ENCODE measurements at regions not wholly inside any gene's neighbourhood (a gene's known extent, or its start where the extent isn't known, plus 50 kb on each side); places are given as distances from the start of the nearest gene placed in this dataset.

GRCh38 chr2:220036431-220036830, 409.0 kb downstream of the SLC4A3 start:
- ChIA-PET CTCF (no interaction called here), POLR2A (no interaction called here)
- H3K4me3 ChIP-seq (ENCODE audit: low read depth, low read length) = no peak overlapping the region
- no peaks in the 10 kb centered on the region for H3K36me3 ChIP-seq (ENCODE audit: control insufficient read depth, insufficient read depth, low read length)
- no peak for DNase-seq (ENCODE audit: low read depth)
- no peak for TF ChIP-seq CTCF (IDR thresholded peaks at IDR 0.05; ENCODE audit: insufficient read depth, low read depth, low read length)
- H3K27me3 ChIP-seq (ENCODE audit: control insufficient read depth, insufficient read depth, low read length) = no peaks in the 10 kb centered on the region

GRCh38 chr2:220040346-220040745, 412.9 kb downstream of the SLC4A3 start:
- no peak for DNase-seq (ENCODE audit: low read depth)
- POLR2A ChIA-PET = no interaction called here
- no peaks in the 10 kb centered on the region for H3K27me3 ChIP-seq (ENCODE audit: control insufficient read depth, insufficient read depth, low read length)
- H3K4me3 ChIP-seq (ENCODE audit: low read depth, low read length) = no peak overlapping the region
- CTCF ChIA-PET = interaction anchor here (0.6 to 1.3 kb wide), 4 partner anchors 26 to 1534 kb away, joined by 3 to 4 read pairs (median 3); no protein-coding TSS in a partner anchor
- TF ChIP-seq CTCF (IDR thresholded peaks at IDR 0.05; ENCODE audit: insufficient read depth, low read depth, low read length) = no peak
- H3K36me3 ChIP-seq (ENCODE audit: control insufficient read depth, insufficient read depth, low read length) = no peaks in the 10 kb centered on the region

- H3K36me3 ChIP-seq (ENCODE audit: control insufficient read depth, insufficient read depth, low read length) = no peaks in the 10 kb centered on the region
- TF ChIP-seq CTCF (IDR thresholded peaks at IDR 0.05; ENCODE audit: insufficient read depth, low read depth, low read length) = no peak
- H3K27me3 ChIP-seq (ENCODE audit: control insufficient read depth, insufficient read depth, low read length) = no peaks in the 10 kb centered on the region
- ChIA-PET CTCF (no interaction called here), POLR2A (no interaction called here)
- DNase-seq (ENCODE audit: low read depth) = no peak
- no peak overlapping the region for H3K4me3 ChIP-seq (ENCODE audit: low read depth, low read length)
These were observed 414.0 kb downstream of the SLC4A3 start for GRCh38 chr2:220041447-220041846.

GRCh38 chr2:220043155-220043989, 415.9 kb downstream of the SLC4A3 start:
- no peak for DNase-seq (ENCODE audit: low read depth)
- Histone ChIP-seq H3K36me3 (ENCODE audit: control insufficient read depth, insufficient read depth, low read length) (no peaks in the 10 kb centered on the region), H3K27me3 (ENCODE audit: control insufficient read depth, insufficient read depth, low read length) (no peaks in the 10 kb centered on the region), H3K4me3 (ENCODE audit: low read depth, low read length) (no peak overlapping the region)
- POLR2A ChIA-PET = interaction anchor here (0.6 kb wide), 1 partner anchor 62 kb away, joined by 3 read pairs; no protein-coding TSS in a partner anchor
- TF ChIP-seq CTCF (IDR thresholded peaks at IDR 0.05; ENCODE audit: insufficient read depth, low read depth, low read length) = no peak
- CTCF ChIA-PET = no interaction called here

DNA sequence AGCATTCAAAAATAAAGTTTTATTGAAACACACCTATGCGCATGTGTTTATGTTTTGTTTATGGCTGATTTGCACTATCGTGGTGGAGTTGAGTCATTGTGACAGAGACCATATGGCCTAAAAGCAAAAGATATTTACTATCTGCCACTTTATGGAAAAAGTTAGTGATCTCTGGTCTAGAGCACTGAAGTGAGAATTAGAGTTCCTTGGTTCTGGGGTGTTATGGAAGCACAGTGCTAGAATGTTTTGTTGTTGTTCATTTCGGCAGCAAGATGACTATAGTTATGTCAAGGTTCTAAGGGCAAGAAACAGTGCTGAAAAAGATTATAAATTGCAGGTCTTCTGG, 416.5 kb downstream of the SLC4A3 start:
- ChIA-PET POLR2A (interaction anchor here (0.6 kb wide), 1 partner anchor 63 kb away, joined by 3 read pairs; no protein-coding TSS in a partner anchor), CTCF (no interaction called here)
- no peaks in the 10 kb centered on the region for H3K36me3 ChIP-seq (ENCODE audit: control insufficient read depth, insufficient read depth, low read length)
- H3K27me3 ChIP-seq (ENCODE audit: control insufficient read depth, insufficient read depth, low read length) = no peaks in the 10 kb centered on the region
- no peak for DNase-seq (ENCODE audit: low read depth)
- TF ChIP-seq CTCF (IDR thresholded peaks at IDR 0.05; ENCODE audit: insufficient read depth, low read depth, low read length) = no peak
- no peak overlapping the region for H3K4me3 ChIP-seq (ENCODE audit: low read depth, low read length)
